PC-9 (cell line): ENCODE measurements at regions not wholly inside any gene's neighbourhood (a gene's known extent, or its start where the extent isn't known, plus 50 kb on each side); places are given as distances from the start of the nearest gene placed in this dataset.

Source experiments
- BruUV-seq: library from RNA; stranded (reverse); fragments of 400-500 nt; replicated peaks from 2 replicates; lab custom pipeline; 2021; lab: Mats Ljungman, UMichigan
- CTCF ChIA-PET: fragments of 300-600 bp; sonication (Branson Sonifier 250); formaldehyde crosslinking; loops from one replicate; lab custom pipeline; 2022; ENCODE audit warnings: antibody characterized with exemption; lab: Charles Lee
- POLR2A ChIA-PET: fragments of 300-600 bp; sonication (Branson Sonifier 250); formaldehyde crosslinking; loops from one replicate; lab custom pipeline; 2022; ENCODE audit warnings: antibody characterized with exemption; ENCODE audit not compliant: unreplicated experiment; lab: Charles Lee
- DNase-seq, 2 experiments: peaks; one replicate each; pipeline versions ENCODE4 v3.0.0 to v3.0.0-alpha.2; 2015 to 2022; ENCODE audit warnings: mixed read lengths in 1 of 2
- H2AFZ ChIP-seq: fragments of 200-600 bp; sonication (generic); 2 replicates; pipeline ENCODE4 v1.8.1; 2017; ENCODE audit warnings: antibody characterized with exemption
- H3F3A ChIP-seq: fragments of 200-600 bp; sonication (generic); 2 replicates; pipeline ENCODE4 v1.8.1; 2017; ENCODE audit warnings: antibody characterized with exemption, mild to moderate bottlenecking, low read depth; ENCODE audit not compliant: insufficient read depth
- H3K27ac ChIP-seq: fragments of 200-600 bp; sonication (generic); 2 replicates; pipeline ENCODE4 v1.6.1; 2016; ENCODE audit warnings: mixed run types
- H3K27me3 ChIP-seq: fragments of 200-600 bp; sonication (generic); 2 replicates; pipeline ENCODE4 v1.6.1; 2016; ENCODE audit warnings: low read depth, mixed run types; ENCODE audit not compliant: insufficient read depth
- H3K36me3 ChIP-seq: fragments of 200-600 bp; sonication (generic); 2 replicates; pipeline ENCODE4 v1.6.1; 2016; ENCODE audit warnings: low read depth, mixed run types
- H3K4me1 ChIP-seq: fragments of 200-600 bp; sonication (generic); replicated peaks from 2 replicates; pipeline ENCODE4 v1.6.1; 2016; ENCODE audit warnings: mixed run types; ENCODE audit not compliant: insufficient read depth
- H3K4me2 ChIP-seq: fragments of 200-600 bp; sonication (generic); 2 replicates; pipeline ENCODE4 v1.6.1; 2017; ENCODE audit warnings: mixed run types
- H3K4me3 ChIP-seq: fragments of 200-600 bp; sonication (generic); 2 replicates; pipeline ENCODE4 v1.6.1; 2016; ENCODE audit warnings: mixed run types
- H3K79me2 ChIP-seq: fragments of 200-600 bp; sonication (generic); 2 replicates; pipeline ENCODE4 v1.6.1; 2017; ENCODE audit warnings: low read depth, mixed run types
- H3K9me2 ChIP-seq: fragments of 200-600 bp; sonication (generic); 2 replicates; pipeline ENCODE4 v1.8.1; 2017; ENCODE audit warnings: mild to moderate bottlenecking; ENCODE audit not compliant: insufficient read depth
- H3K9me3 ChIP-seq: fragments of 200-600 bp; sonication (generic); 2 replicates; pipeline ENCODE4 v1.8.1; 2016; ENCODE audit warnings: low read depth; ENCODE audit not compliant: insufficient read depth
- H4K20me1 ChIP-seq: fragments of 200-600 bp; sonication (generic); 2 replicates; pipeline ENCODE4 v1.8.1; 2017; ENCODE audit not compliant: insufficient read depth
- CTCF ChIP-seq: fragments of 200-600 bp; sonication (generic); conservative IDR thresholded peaks from 2 replicates; pipeline ENCODE4 v1.6.1; 2017; ENCODE audit warnings: mixed run types, antibody characterized with exemption, mild to moderate bottlenecking, moderate library complexity
- EZH2 ChIP-seq: fragments of 200-600 bp; sonication (generic); IDR thresholded peaks from 2 replicates; pipeline ENCODE4 v1.8.0; 2017; ENCODE audit warnings: antibody characterized with exemption, low read depth
- intact Hi-C: fragments of 100-400 bp; cut with micrococcal nuclease; formaldehyde crosslinking; loops from one replicate; pipeline ENCODE4 v1.10.0; 2022; ENCODE audit not compliant: unreplicated experiment

DNA sequence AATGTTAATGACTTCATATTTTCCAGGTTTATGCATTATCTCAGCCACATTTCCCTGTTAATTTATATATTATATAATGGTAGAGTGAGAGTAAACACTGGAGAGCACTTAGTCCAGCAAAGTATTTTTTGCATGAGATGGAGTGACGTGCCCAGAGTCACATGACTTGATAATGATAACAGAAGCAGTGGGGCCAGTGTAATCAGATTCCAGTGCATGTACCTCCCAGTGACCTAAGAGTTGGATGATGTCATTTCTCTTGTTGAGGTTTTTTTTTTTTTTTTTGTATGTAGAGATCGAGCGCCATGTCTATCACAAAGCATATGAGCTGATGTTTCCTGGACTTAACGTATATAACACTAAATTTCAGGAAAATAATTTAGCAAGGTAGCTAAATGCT is 375.3 kb downstream of the CNTN6 start:
- intact Hi-C loops, result no loop called here
- Histone ChIP-seq H3K36me3 (no peaks in the 10 kb centered on the region), H3K4me2 (no peak overlapping the region), H4K20me1 (no peaks in the 10 kb centered on the region), H3K4me1 (no peaks in the 10 kb centered on the region), H3K27me3 (no peaks in the 10 kb centered on the region), H3K79me2 (no peaks in the 10 kb centered on the region), H3K9me2 (no peaks in the 10 kb centered on the region), H3F3A (no peaks in the 10 kb centered on the region), H3K27ac (no peak overlapping the region), H3K4me3 (no peak overlapping the region), H3K9me3 (no peaks in the 10 kb centered on the region), H2AFZ (no peak overlapping the region)
- POLR2A ChIA-PET, result no interaction called here
- no peak for DNase-seq
- TF ChIP-seq EZH2 (no peak), CTCF (no peak)
- no TSS peak for BruUV-seq
- CTCF ChIA-PET, result no interaction called here

- Histone ChIP-seq H3K9me2 (no peaks in the 10 kb centered on the region), H3K9me3 (no peaks in the 10 kb centered on the region), H3K4me3 (no peak overlapping the region), H3K4me1 (no peaks in the 10 kb centered on the region), H3K79me2 (no peaks in the 10 kb centered on the region), H3F3A (no peaks in the 10 kb centered on the region), H4K20me1 (no peaks in the 10 kb centered on the region), H2AFZ (no peak overlapping the region), H3K4me2 (no peak overlapping the region), H3K27ac (no peak overlapping the region), H3K36me3 (no peaks in the 10 kb centered on the region), H3K27me3 (no peaks in the 10 kb centered on the region)
- ChIA-PET POLR2A (no interaction called here), CTCF (no interaction called here)
- BruUV-seq, result no TSS peak
- TF ChIP-seq CTCF (no peak), EZH2 (no peak)
- no peak for DNase-seq
- intact Hi-C loops, result no loop called here
Observed at GRCh38 chr3:1469248-1469647, 376.4 kb downstream of the CNTN6 start.

GRCh38 chr3:1469687-1470086 is 376.9 kb downstream of the CNTN6 start:
- Histone ChIP-seq H4K20me1 (no peaks in the 10 kb centered on the region), H3K9me3 (no peaks in the 10 kb centered on the region), H3K36me3 (no peaks in the 10 kb centered on the region), H3K4me3 (no peak overlapping the region), H3K27me3 (no peaks in the 10 kb centered on the region), H3K4me2 (no peak overlapping the region), H3K79me2 (no peaks in the 10 kb centered on the region), H2AFZ (no peak overlapping the region), H3K9me2 (no peaks in the 10 kb centered on the region), H3K27ac (no peak overlapping the region), H3F3A (no peaks in the 10 kb centered on the region), H3K4me1 (no peaks in the 10 kb centered on the region)
- CTCF ChIA-PET, result no interaction called here
- no peak for DNase-seq
- POLR2A ChIA-PET, result no interaction called here
- TF ChIP-seq EZH2 (no peak), CTCF (no peak)
- BruUV-seq, result no TSS peak
- intact Hi-C loops, result no loop called here
